BJ (cell line): ENCODE measurements at regions not wholly inside any gene's neighbourhood (a gene's known extent, or its start where the extent isn't known, plus 50 kb on each side); places are given as distances from the start of the nearest gene placed in this dataset.
"Not testable (repeated sequence)": the region's sequence is repeated elsewhere in the genome, so short reads cannot be mapped to it uniquely, and the experiment has no call there.

Source experiments
- CTCF ChIA-PET: fragments of 350-600 bp; formaldehyde crosslinking; extraction: SDS; loops from one replicate; lab custom pipeline; 2021; ENCODE audit warnings: antibody characterized with exemption, inconsistent platforms; lab: Yijun Ruan, JAX
- POLR2A ChIA-PET: fragments of 300-600 bp; sonication (Branson Sonifier 250); formaldehyde crosslinking; extraction: SDS; loops from one replicate; lab custom pipeline; 2021; ENCODE audit warnings: antibody characterized with exemption; lab: Charles Lee
- DNase-seq: peaks from one replicate; pipeline ENCODE4 v3.0.0-alpha.2; 2011; ENCODE audit warnings: low read depth
- H3K27me3 ChIP-seq: 2 replicates; pipeline ENCODE4 v1.6.0; 2011; ENCODE audit warnings: low read length; ENCODE audit not compliant: control insufficient read depth, insufficient read depth
- H3K36me3 ChIP-seq: 2 replicates; pipeline ENCODE4 v1.5.1; 2011; ENCODE audit warnings: low read length; ENCODE audit not compliant: control insufficient read depth, insufficient read depth
- H3K4me3 ChIP-seq: 2 replicates; pipeline ENCODE4 v1.5.1; 2011; ENCODE audit warnings: low read depth, mild to moderate bottlenecking, control low read depth, low read length
- CTCF ChIP-seq: IDR thresholded peaks from 2 replicates; pipeline ENCODE4 v1.5.1; 2011; ENCODE audit warnings: low read depth, mild to moderate bottlenecking, control low read depth, inconsistent platforms, low read length, moderate library complexity; ENCODE audit not compliant: insufficient read depth

- Histone ChIP-seq H3K27me3 (no peaks in the 10 kb centered on the region), H3K4me3 (no peak overlapping the region), H3K36me3 (no peaks in the 10 kb centered on the region)
- no peak for DNase-seq
- TF ChIP-seq CTCF = no peak
- POLR2A ChIA-PET = no interaction called here
- CTCF ChIA-PET = no interaction called here
Observed at GRCh38 chr3:177451301-177451750, 254.0 kb upstream of the TBL1XR1 start.

GRCh38 chr3:177451864-177452830 lies 254.9 kb upstream of the TBL1XR1 start:
- DNase-seq = no peak
- POLR2A ChIA-PET = no interaction called here
- H3K4me3 ChIP-seq = no peak overlapping the region
- H3K36me3 ChIP-seq = no peaks in the 10 kb centered on the region
- CTCF ChIA-PET = no interaction called here
- no peaks in the 10 kb centered on the region for H3K27me3 ChIP-seq
- no peak for TF ChIP-seq CTCF

GRCh38 chr3:177452831-177453450 lies 255.7 kb upstream of the TBL1XR1 start:
- POLR2A ChIA-PET = no interaction called here
- DNase-seq = no peak

GRCh38 chr3:177453451-177453844 lies 256.2 kb upstream of the TBL1XR1 start:
- ChIA-PET CTCF (no interaction called here), POLR2A (no interaction called here)
- no peak for TF ChIP-seq CTCF
- Histone ChIP-seq H3K4me3 (no peak overlapping the region), H3K36me3 (no peaks in the 10 kb centered on the region), H3K27me3 (no peaks in the 10 kb centered on the region)
- no peak for DNase-seq

More at GRCh38 chr3:177452831-177453450, 255.7 kb upstream of the TBL1XR1 start:
- H3K4me3 ChIP-seq = no peak overlapping the region
- H3K36me3 ChIP-seq = no peaks in the 10 kb centered on the region
- no peak for TF ChIP-seq CTCF
- CTCF ChIA-PET = no interaction called here
- no peaks in the 10 kb centered on the region for H3K27me3 ChIP-seq

- H3K36me3 ChIP-seq, H3K4me3 ChIP-seq, H3K27me3 ChIP-seq, DNase-seq, CTCF ChIA-PET: not testable (repeated sequence)
- POLR2A ChIA-PET = interaction anchor here (0.6 kb wide), 1 partner anchor 316 kb away, joined by 3 read pairs; no protein-coding TSS in a partner anchor
Observed at GRCh38 chr3:177457204-177457603, 259.9 kb upstream of the TBL1XR1 start.
